Testis (tissue), 2 donors: ENCODE measurements at regions not wholly inside any gene's neighbourhood (a gene's known extent, or its start where the extent isn't known, plus 50 kb on each side); places are given as distances from the start of the nearest gene placed in this dataset.

Experiments
- CTCF ChIP-seq, 3 experiments: fragments of 450-650 bp in 2 of 3; fragments of 200-600 bp in 1 of 3; sonication (generic) in 1 of 3; IDR thresholded peaks; one replicate each; pipeline ENCODE4 v1.5.1; 2016 to 2019; ENCODE audit warnings: antibody characterized with exemption in 3 of 3, mild to moderate bottlenecking in 2 of 3, moderate library complexity in 1 of 3
- POLR2A ChIP-seq: fragments of 450-650 bp; IDR thresholded peaks from one replicate; pipeline ENCODE4 v1.6.1; 2017; ENCODE audit warnings: antibody characterized with exemption, mild to moderate bottlenecking, moderate library complexity

- TF ChIP-seq CTCF (IDR thresholded peaks at IDR 0.05), result no peak
- no peak for TF ChIP-seq POLR2A
These were observed 1495.3 kb upstream of the NUDT12 start for GRCh38 chr5:105057893-105058292.
